Right lobe of liver (tissue), 6 donors: ENCODE measurements at regions not wholly inside any gene's neighbourhood (a gene's known extent, or its start where the extent isn't known, plus 50 kb on each side); places are given as distances from the start of the nearest gene placed in this dataset.

Source experiments
- ATAC-seq, 4 donors: fragments of 200-7000 bp; cut with Tn5 transposase; one replicate each; pipeline ENCODE4 v1.9.1; 2020; ENCODE audit warnings: mild to moderate bottlenecking in 4 of 4, moderate library complexity in 4 of 4
- DNase-seq, 3 donors: peaks; one replicate each; pipeline ENCODE4 v3.0.0-alpha.2; 2020
- H3K27ac ChIP-seq, 3 donors: fragments of 200-600 bp; one replicate each; pipeline ENCODE4 v1.8.0; 2022
- H3K27me3 ChIP-seq, 2 donors: fragments of 200-600 bp; one replicate each; pipeline ENCODE4 v1.8.0; 2022
- H3K36me3 ChIP-seq, 4 donors: fragments of 200-600 bp; sonication (generic) in 1 of 4; one replicate each; pipeline versions ENCODE4 v1.5.1 to v1.8.0; 2017 to 2022; ENCODE audit warnings: control low read depth in 1 of 4
- H3K4me1 ChIP-seq, 4 donors: fragments of 200-600 bp; sonication (generic) in 1 of 4; one replicate each; pipeline versions ENCODE4 v1.5.1 to v1.8.0; 2017 to 2022; ENCODE audit warnings: control low read depth in 1 of 4
- H3K4me3 ChIP-seq, 3 donors: fragments of 200-600 bp; one replicate each; pipeline ENCODE4 v1.8.0; 2022
- H3K9me3 ChIP-seq, 4 donors: fragments of 200-600 bp; sonication (generic) in 1 of 4; one replicate each; pipeline versions ENCODE4 v1.5.1 to v1.8.0; 2017 to 2022; ENCODE audit warnings: control low read depth in 1 of 4
- CTCF ChIP-seq, 4 donors: fragments of 200-600 bp in 3 of 4; fragments of 450-650 bp in 1 of 4; IDR thresholded peaks; one replicate each; pipeline versions ENCODE4 v1.5.1 to v1.8.0; 2016 to 2022; ENCODE audit warnings: antibody characterized with exemption in 4 of 4, mild to moderate bottlenecking in 2 of 4
- POLR2A ChIP-seq: fragments of 450-650 bp; IDR thresholded peaks from one replicate; pipeline ENCODE4 v1.6.1; 2017; ENCODE audit warnings: antibody characterized with exemption, mild to moderate bottlenecking
- WGBS: methylation state at CpG from one replicate; pipeline ENCODE4 v1.1.6; 2018; ENCODE audit warnings: low coverage, low lambda C conversion rate; ENCODE audit not compliant: insufficient coverage; ENCODE audit errors: missing lambda C conversion rate; 5-methylcytosine and 5-hydroxymethylcytosine counted together
- intact Hi-C, 2 donors: fragments of 100-400 bp; cut with DNase I; formaldehyde crosslinking; loops; one replicate each; pipeline versions ENCODE4 v1.11.2 to v1.14.1; 2022
- donor health status: DM: no; HTN: yes; CAD: no.
- donor health status: DM: no; HTN: no; CAD: no.
- donor health status: DM: no; HTN: no; CAD: no.
- donor health status: DM: no; HTN: yes; CAD: no.
- donor health status: DM: no; HTN: yes; CAD: no.

GRCh38 chr13:53266757-53267156, 238.1 kb downstream of the OLFM4 start:
- H3K27me3 ChIP-seq = no peaks in the 10 kb centered on the region
- H3K36me3 ChIP-seq = no peaks in the 10 kb centered on the region
- no peaks in the 10 kb centered on the region for H3K9me3 ChIP-seq
- TF ChIP-seq POLR2A (no peak), CTCF (IDR thresholded peaks at IDR 0.05) (no peak)
- ATAC-seq = no peak
- no peak for DNase-seq
- H3K4me1 ChIP-seq = no peaks in the 10 kb centered on the region
- WGBS = 47% methylated on average over 4 of the region's 4 CpGs
- intact Hi-C loops = no loop called here
- H3K27ac ChIP-seq = no peak overlapping the region
- no peak overlapping the region for H3K4me3 ChIP-seq

- Histone ChIP-seq H3K36me3 (no peaks in the 10 kb centered on the region), H3K27ac (no peak overlapping the region), H3K9me3 (no peaks in the 10 kb centered on the region), H3K4me1 (no peaks in the 10 kb centered on the region), H3K27me3 (no peaks in the 10 kb centered on the region), H3K4me3 (no peak overlapping the region)
- WGBS = 55% methylated on average over 4 of the region's 6 CpGs
- TF ChIP-seq POLR2A (no peak), CTCF (IDR thresholded peaks at IDR 0.05) (no peak)
- DNase-seq (no peak), ATAC-seq (no peak)
- intact Hi-C loops = no loop called here
Measured at GRCh38 chr13:53269634-53270033, 241.0 kb downstream of the OLFM4 start.

- WGBS = 33% methylated on average over 2 of the region's 2 CpGs
- DNase-seq (no peak), ATAC-seq (no peak)
- intact Hi-C loops = no loop called here
- Histone ChIP-seq H3K4me1 (no peaks in the 10 kb centered on the region), H3K36me3 (no peaks in the 10 kb centered on the region), H3K4me3 (no peak overlapping the region), H3K27me3 (no peaks in the 10 kb centered on the region), H3K27ac (no peak overlapping the region), H3K9me3 (no peaks in the 10 kb centered on the region)
- no peak for TF ChIP-seq POLR2A
- TF ChIP-seq CTCF (IDR thresholded peaks at IDR 0.05) = no peak
Measured at GRCh38 chr13:53272873-53273272, 244.3 kb downstream of the OLFM4 start.

GRCh38 chr13:53276265-53276664, 247.7 kb downstream of the OLFM4 start:
- Histone ChIP-seq H3K4me3 (no peak overlapping the region), H3K27me3 (no peaks in the 10 kb centered on the region), H3K36me3 (no peaks in the 10 kb centered on the region), H3K27ac (no peak overlapping the region), H3K4me1 (no peaks in the 10 kb centered on the region), H3K9me3 (no peaks in the 10 kb centered on the region)
- 7% methylated on average over 2 of the region's 2 CpGs for WGBS
- ATAC-seq = no peak
- no peak for DNase-seq
- intact Hi-C loops = no loop called here
- no peak for TF ChIP-seq POLR2A
- no peak for TF ChIP-seq CTCF (IDR thresholded peaks at IDR 0.05)

GRCh38 chr13:53281677-53282076, 253.1 kb downstream of the OLFM4 start:
- Histone ChIP-seq H3K9me3 (no peaks in the 10 kb centered on the region), H3K27ac (no peak overlapping the region), H3K4me1 (no peaks in the 10 kb centered on the region), H3K27me3 (no peaks in the 10 kb centered on the region), H3K36me3 (no peaks in the 10 kb centered on the region), H3K4me3 (no peak overlapping the region)
- intact Hi-C loops = no loop called here
- TF ChIP-seq POLR2A (no peak), CTCF (IDR thresholded peaks at IDR 0.05) (no peak)
- DNase-seq = no peak
- ATAC-seq = no peak
